ENCODE measurements at regions not wholly inside any gene's neighbourhood (a gene's known extent, or its start where the extent isn't known, plus 50 kb on each side); places are given as distances from the start of the nearest gene placed in this dataset.
"Not testable (repeated sequence)": the region's sequence is repeated elsewhere in the genome, so short reads cannot be mapped to it uniquely, and the experiment has no call there.

DNA sequence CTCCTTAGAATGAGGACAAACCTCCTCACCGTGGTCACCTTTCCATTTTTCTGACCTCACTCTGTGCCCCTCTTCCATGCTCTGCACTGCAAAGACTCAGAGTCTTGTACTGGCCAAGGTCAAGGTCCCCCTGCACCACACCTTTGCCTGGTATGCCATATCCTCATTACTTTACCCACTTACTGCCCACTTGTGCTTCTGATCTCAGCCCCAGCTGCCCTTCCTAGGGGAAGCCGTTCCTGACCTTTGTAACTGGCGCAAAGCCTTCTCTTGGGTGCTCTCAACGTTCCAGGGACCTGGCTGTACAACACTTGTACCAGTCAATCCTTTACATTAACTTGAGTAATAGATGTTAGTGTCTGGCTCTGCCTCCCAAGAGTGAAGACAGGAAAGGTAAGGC is 256.0 kb downstream of the SV2B start:
- POLR2A ChIA-PET, result no interaction called here
- no peak for TF ChIP-seq CTCF (IDR thresholded peaks at IDR 0.05; ENCODE audit: control extremely low read depth, extremely low read depth, low read depth, missing control alignments)
- CTCF ChIA-PET, result interaction anchor here (1.7 kb wide), 1 partner anchor 22 kb away, joined by 3 read pairs; no protein-coding TSS in a partner anchor
- DNase-seq (ENCODE audit: extremely low spot score), result no peak

DNA sequence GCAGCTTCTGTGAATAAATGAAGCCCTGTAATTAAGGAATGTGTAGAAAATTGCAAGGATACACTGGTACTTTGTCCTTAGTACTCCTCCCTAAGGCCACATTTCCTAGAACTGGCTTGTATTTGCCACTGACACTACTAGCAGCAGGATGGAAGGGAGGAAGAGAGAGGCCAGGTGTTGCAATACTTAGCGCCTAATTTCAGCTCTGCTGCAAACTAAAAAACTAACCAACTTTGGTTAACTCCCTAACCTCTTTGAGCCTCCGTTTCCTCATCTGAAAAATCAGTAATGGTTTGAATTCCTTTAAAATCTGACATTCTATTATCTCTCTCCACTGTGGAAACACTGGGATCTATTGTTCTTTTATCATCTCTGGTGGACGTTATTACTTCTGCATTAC is 257.0 kb downstream of the SV2B start:
- TF ChIP-seq CTCF (IDR thresholded peaks at IDR 0.05; ENCODE audit: control extremely low read depth, extremely low read depth, low read depth, missing control alignments), result no peak
- ChIA-PET POLR2A (no interaction called here), CTCF (interaction anchor here (1.7 kb wide), 1 partner anchor 21 kb away, joined by 3 read pairs; no protein-coding TSS in a partner anchor)
- DNase-seq (ENCODE audit: extremely low spot score), result no peak

GRCh38 chr15:91357486-91357885 is 257.4 kb downstream of the SV2B start:
- CTCF ChIA-PET, result interaction anchor here (1.7 kb wide), 1 partner anchor 20 kb away, joined by 3 read pairs; no protein-coding TSS in a partner anchor
- POLR2A ChIA-PET, result no interaction called here
- no peak for DNase-seq (ENCODE audit: extremely low spot score)
- TF ChIP-seq CTCF (IDR thresholded peaks at IDR 0.05; ENCODE audit: control extremely low read depth, extremely low read depth, low read depth, missing control alignments), result no peak

DNA sequence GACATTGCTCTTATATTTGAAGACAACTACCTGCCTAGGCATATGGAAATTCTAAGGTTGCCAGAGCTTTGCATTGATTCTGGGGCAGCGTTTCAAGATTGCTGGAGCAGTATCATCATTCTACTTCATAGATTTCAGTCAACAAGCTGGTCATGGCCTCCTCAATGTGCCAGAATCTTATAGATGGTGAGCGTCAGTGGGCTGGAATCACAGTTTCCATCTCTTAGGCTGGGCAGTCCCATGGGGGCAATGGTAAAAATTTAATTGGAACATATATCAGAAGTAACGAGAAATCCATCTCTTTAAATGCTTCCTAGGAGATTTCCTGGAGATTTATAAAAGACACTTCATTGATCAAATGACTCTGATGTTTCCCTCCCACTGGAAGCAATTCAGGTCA is 258.3 kb downstream of the SV2B start:
- no peak for TF ChIP-seq CTCF (IDR thresholded peaks at IDR 0.05; ENCODE audit: control extremely low read depth, extremely low read depth, low read depth, missing control alignments)
- ChIA-PET CTCF (no interaction called here), POLR2A (no interaction called here)
- DNase-seq (ENCODE audit: extremely low spot score), result no peak

DNA sequence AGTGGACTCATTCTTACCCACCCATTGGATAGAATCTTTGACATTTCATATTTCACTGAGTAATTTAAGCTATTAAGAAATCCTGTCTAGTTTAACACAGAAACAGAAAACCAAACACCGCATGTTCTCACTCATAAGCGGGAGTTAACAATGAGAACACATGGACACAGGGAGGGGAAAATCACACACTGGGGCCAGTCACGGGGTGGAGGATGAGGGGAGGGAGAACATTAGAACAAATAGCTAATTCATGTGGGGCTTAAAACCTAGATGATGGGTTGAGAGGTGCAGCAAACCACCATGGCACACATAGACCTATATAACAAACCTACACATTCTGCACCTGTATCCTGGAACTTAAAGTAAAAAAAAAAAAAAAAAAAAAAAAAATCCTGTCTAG is 261.6 kb downstream of the SV2B start:
- DNase-seq (ENCODE audit: extremely low spot score); POLR2A ChIA-PET: not testable (repeated sequence)
- CTCF ChIA-PET, result interaction anchor here (1.4 kb wide), 1 partner anchor 9 kb away, joined by 4 read pairs; no protein-coding TSS in a partner anchor

- POLR2A ChIA-PET, result no interaction called here
- CTCF ChIA-PET, result no interaction called here
- DNase-seq (ENCODE audit: extremely low spot score), result no peak
- no peak for TF ChIP-seq CTCF (IDR thresholded peaks at IDR 0.05; ENCODE audit: control extremely low read depth, extremely low read depth, low read depth, missing control alignments)
These were observed 266.1 kb downstream of the SV2B start for GRCh38 chr15:91366111-91366510.

- POLR2A ChIA-PET, result no interaction called here
- no peak for TF ChIP-seq CTCF (IDR thresholded peaks at IDR 0.05; ENCODE audit: control extremely low read depth, extremely low read depth, low read depth, missing control alignments)
- CTCF ChIA-PET, result no interaction called here
- no peak for DNase-seq (ENCODE audit: extremely low spot score)
These were observed 268.6 kb downstream of the SV2B start for GRCh38 chr15:91368611-91369010.

Data from GM10248 (cell line).